H9 (cell line): ENCODE measurements at regions not wholly inside any gene's neighbourhood (a gene's known extent, or its start where the extent isn't known, plus 50 kb on each side); places are given as distances from the start of the nearest gene placed in this dataset.

Source experiments
- DNase-seq: peaks from one replicate; pipeline ENCODE4 v3.0.0-alpha.2; 2017
- H2AFZ ChIP-seq: one replicate; pipeline ENCODE4 v1.6.1; 2013; ENCODE audit warnings: mild to moderate bottlenecking, low read length, control low read depth, moderate library complexity
- H2AK5ac ChIP-seq: 2 replicates; pipeline ENCODE4 v1.6.1; 2013; ENCODE audit warnings: low read length, control low read depth, mixed read lengths; ENCODE audit not compliant: insufficient read length
- H2BK120ac ChIP-seq: one replicate; pipeline ENCODE4 v1.6.1; 2013; ENCODE audit warnings: low read depth, mild to moderate bottlenecking, low read length, control low read depth, inconsistent platforms; ENCODE audit not compliant: poor library complexity, severe bottlenecking
- H2BK12ac ChIP-seq: 2 replicates; pipeline ENCODE4 v1.6.1; 2013; ENCODE audit warnings: low read length, control low read depth, mixed read lengths, low read depth; ENCODE audit not compliant: insufficient read length
- H2BK15ac ChIP-seq: 2 replicates; pipeline ENCODE4 v1.6.1; 2013; ENCODE audit warnings: low read depth, low read length, control low read depth
- H2BK20ac ChIP-seq: one replicate; pipeline ENCODE4 v1.6.1; 2013; ENCODE audit warnings: low read depth, mild to moderate bottlenecking, low read length, control low read depth, inconsistent platforms; ENCODE audit not compliant: poor library complexity, severe bottlenecking
- H2BK5ac ChIP-seq: 2 replicates; pipeline ENCODE4 v1.6.1; 2013; ENCODE audit warnings: low read length, control low read depth, mixed read lengths; ENCODE audit not compliant: insufficient read length
- H3K14ac ChIP-seq: 2 replicates; pipeline ENCODE4 v1.6.1; 2013; ENCODE audit warnings: low read length, control low read depth; ENCODE audit not compliant: insufficient read depth
- H3K18ac ChIP-seq: 2 replicates; pipeline ENCODE4 v1.6.1; 2013; ENCODE audit warnings: low read depth, mild to moderate bottlenecking, mixed read lengths, low read length, control low read depth; ENCODE audit not compliant: insufficient read length
- H3K23ac ChIP-seq: 2 replicates; pipeline ENCODE4 v1.6.1; 2013; ENCODE audit warnings: low read length, control low read depth, mixed read lengths, low read depth; ENCODE audit not compliant: insufficient read length
- H3K23me2 ChIP-seq: 2 replicates; pipeline ENCODE4 v1.6.1; 2013; ENCODE audit warnings: low read depth, mild to moderate bottlenecking, mixed read lengths, low read length, control low read depth; ENCODE audit not compliant: insufficient read length, poor library complexity, severe bottlenecking
- H3K27ac ChIP-seq: 2 replicates; pipeline ENCODE4 v1.5.1; 2013; ENCODE audit warnings: low read length, control low read depth, mixed read lengths, low read depth; ENCODE audit not compliant: insufficient read length
- H3K27me3 ChIP-seq: 2 replicates; pipeline ENCODE4 v1.6.1; 2013; ENCODE audit warnings: low read length, control low read depth, inconsistent platforms; ENCODE audit not compliant: insufficient read depth
- H3K4ac ChIP-seq: 2 replicates; pipeline ENCODE4 v1.6.1; 2013; ENCODE audit warnings: low read depth, mild to moderate bottlenecking, control low read depth, inconsistent platforms, low read length, moderate library complexity
- H3K4me1 ChIP-seq: 2 replicates; pipeline ENCODE4 v1.6.1; 2013; ENCODE audit warnings: low read length, control low read depth, inconsistent platforms; ENCODE audit not compliant: insufficient read depth
- H3K4me2 ChIP-seq: 2 replicates; pipeline ENCODE4 v1.6.1; 2013; ENCODE audit warnings: low read length, control low read depth, mixed read lengths; ENCODE audit not compliant: insufficient read length, insufficient read depth
- H3K56ac ChIP-seq: 2 replicates; pipeline ENCODE4 v1.6.1; 2013; ENCODE audit warnings: low read depth, mild to moderate bottlenecking, mixed read lengths, low read length, control low read depth; ENCODE audit not compliant: insufficient read length
- H3K79me1 ChIP-seq: 2 replicates; pipeline ENCODE4 v1.6.1; 2013; ENCODE audit warnings: low read depth, mild to moderate bottlenecking, moderate library complexity, low read length, control low read depth, inconsistent platforms; ENCODE audit not compliant: insufficient read depth, poor library complexity, severe bottlenecking
- H3K79me2 ChIP-seq: 2 replicates; pipeline ENCODE4 v1.6.1; 2013; ENCODE audit warnings: low read length, control low read depth, inconsistent platforms; ENCODE audit not compliant: insufficient read depth
- H3K9ac ChIP-seq: 2 replicates; pipeline ENCODE4 v1.6.1; 2013; ENCODE audit warnings: low read length, control low read depth, mixed read lengths; ENCODE audit not compliant: insufficient read length; ENCODE audit errors: extremely low read depth
- H3K9me3 ChIP-seq: one replicate; pipeline ENCODE4 v1.6.1; 2013; ENCODE audit warnings: low read depth, low read length, inconsistent platforms; ENCODE audit not compliant: control insufficient read depth
- H3T11ph ChIP-seq: one replicate; pipeline ENCODE4 v1.6.1; 2013; ENCODE audit warnings: mild to moderate bottlenecking, low read length, control low read depth, inconsistent platforms
- H4K20me1 ChIP-seq: one replicate; pipeline ENCODE4 v1.6.1; 2013; ENCODE audit not compliant: control insufficient read depth, insufficient read length, insufficient read depth
- H4K5ac ChIP-seq: 2 replicates; pipeline ENCODE4 v1.6.1; 2013; ENCODE audit warnings: low read depth, mild to moderate bottlenecking, mixed read lengths, low read length, control low read depth; ENCODE audit not compliant: insufficient read length
- H4K8ac ChIP-seq: replicated peaks from 2 replicates; pipeline ENCODE4 v1.6.1; 2013; ENCODE audit warnings: low read length, control low read depth, mixed read lengths, low read depth; ENCODE audit not compliant: insufficient read length
- H4K91ac ChIP-seq: 2 replicates; pipeline ENCODE4 v1.6.1; 2013; ENCODE audit warnings: low read depth, mild to moderate bottlenecking, moderate library complexity, mixed read lengths, low read length, control low read depth; ENCODE audit not compliant: insufficient read length
- H3K27ac Mint-ChIP-seq, 3 experiments: 2 replicates in 2 of 3; 3 replicates in 1 of 3; pipeline ENCODE4 v1.8.0; 2020 to 2021; ENCODE audit warnings: mixed read lengths in 3 of 3, mild to moderate bottlenecking in 1 of 3, moderate library complexity in 1 of 3
- H3K27me3 Mint-ChIP-seq: 2 replicates; pipeline ENCODE4 v1.8.0; 2021; ENCODE audit warnings: low read depth, mild to moderate bottlenecking, moderate library complexity, mixed read lengths
- H3K36me3 Mint-ChIP-seq, 3 experiments: 2 replicates in 2 of 3; 3 replicates in 1 of 3; pipeline ENCODE4 v1.8.0; 2020 to 2021; ENCODE audit warnings: low read depth in 3 of 3, mixed read lengths in 3 of 3; ENCODE audit not compliant: insufficient read depth in 1 of 3
- H3K4me1 Mint-ChIP-seq, 2 experiments: 2 replicates each; pipeline ENCODE4 v1.8.0; 2020; ENCODE audit warnings: mixed read lengths in 2 of 2
- H3K4me3 Mint-ChIP-seq, 2 experiments: 2 replicates in 1 of 2; 3 replicates in 1 of 2; pipeline ENCODE4 v1.8.0; 2020 to 2021; ENCODE audit warnings: mild to moderate bottlenecking in 2 of 2, mixed read lengths in 2 of 2, moderate library complexity in 1 of 2
- H3K9me3 Mint-ChIP-seq, 2 experiments: 2 replicates in 1 of 2; 3 replicates in 1 of 2; pipeline ENCODE4 v1.8.0; 2020; ENCODE audit warnings: mild to moderate bottlenecking in 2 of 2, mixed read lengths in 2 of 2, moderate library complexity in 1 of 2
- WGBS: extraction: QIAGEN DNeasy Blood & Tissue Kit; methylation state at CpG from one replicate; pipeline ENCODE4 v1.1.7; 2013; ENCODE audit warnings: missing lambda C conversion rate, low lambda C conversion rate, mixed read lengths; ENCODE audit not compliant: insufficient read length; ENCODE audit errors: extremely low coverage; 5-methylcytosine and 5-hydroxymethylcytosine counted together
- TF ChIP-seq, protein P1 (sequence below): fragments of 200-600 bp; sonication (generic); conservative IDR thresholded peaks from 3 replicates; pipeline ENCODE4 v1.8.0; 2021; ENCODE audit warnings: antibody characterized with exemption, mild to moderate bottlenecking

GRCh38 chr11:22044126-22044525 lies 148.8 kb upstream of the ANO5 start:
- Histone ChIP-seq H3K23me2 (no peaks in the 10 kb centered on the region), H2BK15ac (no peak overlapping the region), H3K9me3 (no peaks in the 10 kb centered on the region), H3K23ac (no peak overlapping the region), H3K14ac (no peak overlapping the region), H3K27ac (no peak overlapping the region), H3K4me1 (no peaks in the 10 kb centered on the region), H2BK5ac (no peak overlapping the region), H3T11ph (no peak overlapping the region), H3K79me1 (no peaks in the 10 kb centered on the region), H3K4me2 (no peak overlapping the region), H2BK20ac (no peak overlapping the region), H3K18ac (no peak overlapping the region), H4K91ac (no peak overlapping the region), H4K20me1 (no peaks in the 10 kb centered on the region), H2BK120ac (no peak overlapping the region), H4K8ac (no peak overlapping the region), H4K5ac (no peak overlapping the region), H3K4ac (no peak overlapping the region), H3K27me3 (no peaks in the 10 kb centered on the region), H2AFZ (no peak overlapping the region), H3K56ac (no peak overlapping the region), H2BK12ac (no peak overlapping the region), H3K9ac (no peak overlapping the region), H3K79me2 (no peaks in the 10 kb centered on the region), H2AK5ac (no peak overlapping the region)
- no peak for DNase-seq
- Mint-ChIP-seq H3K4me3 (no peak overlapping the region), H3K9me3 (no peaks in the 10 kb centered on the region), H3K27me3 (no peaks in the 10 kb centered on the region), H3K4me1 (peaks cover 14 to 19% of the 10 kb centered on the region in 2 experiments), H3K27ac (no peak overlapping the region), H3K36me3 (no peaks in the 10 kb centered on the region)
- no CpG with 5 or more reads among the region's 4 CpGs for WGBS
- TF ChIP-seq, protein P1, sequence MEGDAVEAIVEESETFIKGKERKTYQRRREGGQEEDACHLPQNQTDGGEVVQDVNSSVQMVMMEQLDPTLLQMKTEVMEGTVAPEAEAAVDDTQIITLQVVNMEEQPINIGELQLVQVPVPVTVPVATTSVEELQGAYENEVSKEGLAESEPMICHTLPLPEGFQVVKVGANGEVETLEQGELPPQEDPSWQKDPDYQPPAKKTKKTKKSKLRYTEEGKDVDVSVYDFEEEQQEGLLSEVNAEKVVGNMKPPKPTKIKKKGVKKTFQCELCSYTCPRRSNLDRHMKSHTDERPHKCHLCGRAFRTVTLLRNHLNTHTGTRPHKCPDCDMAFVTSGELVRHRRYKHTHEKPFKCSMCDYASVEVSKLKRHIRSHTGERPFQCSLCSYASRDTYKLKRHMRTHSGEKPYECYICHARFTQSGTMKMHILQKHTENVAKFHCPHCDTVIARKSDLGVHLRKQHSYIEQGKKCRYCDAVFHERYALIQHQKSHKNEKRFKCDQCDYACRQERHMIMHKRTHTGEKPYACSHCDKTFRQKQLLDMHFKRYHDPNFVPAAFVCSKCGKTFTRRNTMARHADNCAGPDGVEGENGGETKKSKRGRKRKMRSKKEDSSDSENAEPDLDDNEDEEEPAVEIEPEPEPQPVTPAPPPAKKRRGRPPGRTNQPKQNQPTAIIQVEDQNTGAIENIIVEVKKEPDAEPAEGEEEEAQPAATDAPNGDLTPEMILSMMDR: no peak
